Liver (tissue), 8 donors: ENCODE measurements at regions not wholly inside any gene's neighbourhood (a gene's known extent, or its start where the extent isn't known, plus 50 kb on each side); places are given as distances from the start of the nearest gene placed in this dataset.

ENCODE experiments used
- DNase-seq: peaks from one replicate; pipeline ENCODE4 v3.0.0-alpha.2; 2017; ENCODE audit warnings: low spot score
- H3K27ac ChIP-seq, 2 donors: one replicate each; pipeline ENCODE4 v1.7.0; 2013; ENCODE audit warnings: inconsistent platforms in 2 of 2, low read length in 2 of 2, control low read depth in 1 of 2, low read depth in 1 of 2, mild to moderate bottlenecking in 1 of 2
- H3K27me3 ChIP-seq, 4 donors: one replicate each; pipeline versions ENCODE4 v1.6.1 to v1.7.0; 2013; ENCODE audit warnings: low read length in 3 of 4, inconsistent platforms in 1 of 4, mild to moderate bottlenecking in 1 of 4, moderate library complexity in 1 of 4; ENCODE audit not compliant: control insufficient read depth in 4 of 4, insufficient read depth in 4 of 4
- H3K36me3 ChIP-seq, 4 donors: one replicate each; pipeline versions ENCODE4 v1.6.1 to v1.7.0; 2013; ENCODE audit warnings: low read length in 3 of 4, mild to moderate bottlenecking in 3 of 4, low read depth in 1 of 4, moderate library complexity in 1 of 4; ENCODE audit not compliant: control insufficient read depth in 4 of 4, insufficient read depth in 3 of 4
- H3K4me1 ChIP-seq, 4 donors: one replicate each; pipeline versions ENCODE4 v1.6.1 to v1.7.0; 2013; ENCODE audit warnings: low read length in 3 of 4, mild to moderate bottlenecking in 3 of 4, moderate library complexity in 1 of 4; ENCODE audit not compliant: control insufficient read depth in 4 of 4, insufficient read depth in 4 of 4
- H3K4me3 ChIP-seq, 3 donors: one replicate each; pipeline versions ENCODE4 v1.6.1 to v1.7.0; 2013; ENCODE audit warnings: low read length in 3 of 3, control low read depth in 1 of 3, low read depth in 1 of 3, mild to moderate bottlenecking in 1 of 3
- H3K9ac ChIP-seq, 2 donors: one replicate each; pipeline ENCODE4 v1.7.0; 2013; ENCODE audit warnings: low read length in 2 of 2, mild to moderate bottlenecking in 2 of 2, moderate library complexity in 2 of 2, control low read depth in 1 of 2, low read depth in 1 of 2
- H3K9me3 ChIP-seq, 4 donors: one replicate each; pipeline versions ENCODE4 v1.6.1 to v1.7.0; 2013; ENCODE audit warnings: low read length in 3 of 4; ENCODE audit not compliant: control insufficient read depth in 4 of 4
- EGR1 ChIP-seq, 2 donors: IDR thresholded peaks; 2 replicates each; pipeline ENCODE4 v1.6.1; 2016 to 2018; ENCODE audit warnings: antibody characterized with exemption in 2 of 2, low read depth in 2 of 2
- FOXA1 ChIP-seq: IDR thresholded peaks from 2 replicates; pipeline ENCODE4 v1.6.1; 2016; ENCODE audit warnings: antibody characterized with exemption
- FOXA2 ChIP-seq: IDR thresholded peaks from 2 replicates; pipeline ENCODE4 v1.6.1; 2016; ENCODE audit warnings: antibody characterized with exemption
- GABPA ChIP-seq, 2 donors: IDR thresholded peaks in 1 of 2; conservative IDR thresholded peaks in 1 of 2; 2 replicates each; pipeline ENCODE4 v1.6.1; 2016; ENCODE audit warnings: antibody characterized with exemption in 2 of 2, mild to moderate bottlenecking in 1 of 2, moderate library complexity in 1 of 2
- HNF4A ChIP-seq, 2 donors: conservative IDR thresholded peaks; 2 replicates each; pipeline ENCODE4 v1.6.1; 2016; ENCODE audit warnings: antibody characterized with exemption in 2 of 2, mild to moderate bottlenecking in 2 of 2
- HNF4G ChIP-seq: IDR thresholded peaks from 2 replicates; pipeline ENCODE4 v1.6.1; 2016; ENCODE audit warnings: antibody characterized with exemption
- JUND ChIP-seq, 2 donors: IDR thresholded peaks; 2 replicates each; pipeline ENCODE4 v1.6.1; 2016; ENCODE audit warnings: antibody characterized with exemption in 2 of 2
- NR2F2 ChIP-seq: IDR thresholded peaks from 2 replicates; pipeline ENCODE4 v1.6.1; 2016; ENCODE audit warnings: antibody characterized with exemption
- RAD21 ChIP-seq, 2 donors: IDR thresholded peaks; 2 replicates each; pipeline ENCODE4 v1.6.1; 2016; ENCODE audit warnings: antibody characterized with exemption in 2 of 2, mild to moderate bottlenecking in 2 of 2
- RXRA ChIP-seq, 2 donors: IDR thresholded peaks; 2 replicates each; pipeline ENCODE4 v1.6.1; 2017 to 2018; ENCODE audit warnings: antibody characterized with exemption in 2 of 2, mild to moderate bottlenecking in 1 of 2
- SP1 ChIP-seq: IDR thresholded peaks from 2 replicates; pipeline ENCODE4 v1.6.1; 2018; ENCODE audit warnings: antibody characterized with exemption, mild to moderate bottlenecking
- TAF1 ChIP-seq: conservative IDR thresholded peaks from 2 replicates; pipeline ENCODE4 v1.6.1; 2016; ENCODE audit warnings: antibody characterized with exemption, mild to moderate bottlenecking
- YY1 ChIP-seq: IDR thresholded peaks from 2 replicates; pipeline ENCODE4 v1.6.1; 2016; ENCODE audit warnings: antibody characterized with exemption, mild to moderate bottlenecking
- WGBS: extraction: QIAGEN DNeasy Blood & Tissue Kit; methylation state at CpG from one replicate; pipeline ENCODE4 v1.1.7; 2013; 5-methylcytosine and 5-hydroxymethylcytosine counted together
- TF ChIP-seq, protein P1 (sequence below): IDR thresholded peaks from 2 replicates; pipeline ENCODE4 v1.6.1; 2016; ENCODE audit warnings: antibody characterized with exemption, mild to moderate bottlenecking
- TF ChIP-seq, protein P2 (sequence below): IDR thresholded peaks from 2 replicates; pipeline ENCODE4 v1.6.1; 2016; ENCODE audit warnings: antibody characterized with exemption
- TF ChIP-seq, protein P3 (sequence below): IDR thresholded peaks from 2 replicates; pipeline ENCODE4 v1.6.1; 2016; ENCODE audit warnings: antibody characterized with exemption
- TF ChIP-seq, protein P4 (sequence below): fragments of 150-350 bp; IDR thresholded peaks from 2 replicates; pipeline ENCODE4 v1.5.1; 2017; ENCODE audit warnings: improper control_type of control experiment, low read depth, low read length; ENCODE audit not compliant: missing input control
- TF ChIP-seq, protein P5 (sequence below): IDR thresholded peaks from 2 replicates; pipeline ENCODE4 v1.6.1; 2016; ENCODE audit warnings: antibody characterized with exemption
- donor health status: healthy.
- donor health status: healthy.
- donor health status: healthy.
- donor health status: healthy.
- donor health status: healthy.

DNA sequence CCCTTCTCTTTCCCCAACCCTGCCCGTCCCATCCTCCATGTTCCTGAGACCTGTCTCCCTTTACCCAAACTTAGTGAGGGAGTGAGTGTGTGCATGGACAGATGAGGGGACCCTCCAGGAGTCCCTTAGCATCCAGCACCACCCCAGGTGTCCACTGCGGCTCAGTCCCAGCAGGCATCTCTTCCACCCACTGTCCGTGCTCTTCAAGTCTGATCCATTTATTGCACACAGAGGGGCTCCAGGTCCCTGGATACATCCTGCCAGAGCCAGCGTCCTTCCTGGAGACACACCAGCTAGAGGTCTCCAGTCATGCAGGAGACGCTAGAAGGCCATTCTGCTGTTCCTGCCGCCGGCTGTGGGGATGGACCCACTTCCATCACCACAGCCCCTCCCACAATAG is 239.2 kb downstream of the ADGRD1 start:
- Histone ChIP-seq H3K27ac (no peak overlapping the region), H3K4me1 (no peaks in the 10 kb centered on the region), H3K4me3 (no peak overlapping the region), H3K36me3 (no peaks in the 10 kb centered on the region), H3K9ac (no peak overlapping the region), H3K27me3 (no peaks in the 10 kb centered on the region), H3K9me3 (peaks cover 0 to 4% (median 0%) of the 10 kb centered on the region in 4 donors)
- 74% methylated on average over 7 of the region's 7 CpGs for WGBS
- TF ChIP-seq, protein P1, sequence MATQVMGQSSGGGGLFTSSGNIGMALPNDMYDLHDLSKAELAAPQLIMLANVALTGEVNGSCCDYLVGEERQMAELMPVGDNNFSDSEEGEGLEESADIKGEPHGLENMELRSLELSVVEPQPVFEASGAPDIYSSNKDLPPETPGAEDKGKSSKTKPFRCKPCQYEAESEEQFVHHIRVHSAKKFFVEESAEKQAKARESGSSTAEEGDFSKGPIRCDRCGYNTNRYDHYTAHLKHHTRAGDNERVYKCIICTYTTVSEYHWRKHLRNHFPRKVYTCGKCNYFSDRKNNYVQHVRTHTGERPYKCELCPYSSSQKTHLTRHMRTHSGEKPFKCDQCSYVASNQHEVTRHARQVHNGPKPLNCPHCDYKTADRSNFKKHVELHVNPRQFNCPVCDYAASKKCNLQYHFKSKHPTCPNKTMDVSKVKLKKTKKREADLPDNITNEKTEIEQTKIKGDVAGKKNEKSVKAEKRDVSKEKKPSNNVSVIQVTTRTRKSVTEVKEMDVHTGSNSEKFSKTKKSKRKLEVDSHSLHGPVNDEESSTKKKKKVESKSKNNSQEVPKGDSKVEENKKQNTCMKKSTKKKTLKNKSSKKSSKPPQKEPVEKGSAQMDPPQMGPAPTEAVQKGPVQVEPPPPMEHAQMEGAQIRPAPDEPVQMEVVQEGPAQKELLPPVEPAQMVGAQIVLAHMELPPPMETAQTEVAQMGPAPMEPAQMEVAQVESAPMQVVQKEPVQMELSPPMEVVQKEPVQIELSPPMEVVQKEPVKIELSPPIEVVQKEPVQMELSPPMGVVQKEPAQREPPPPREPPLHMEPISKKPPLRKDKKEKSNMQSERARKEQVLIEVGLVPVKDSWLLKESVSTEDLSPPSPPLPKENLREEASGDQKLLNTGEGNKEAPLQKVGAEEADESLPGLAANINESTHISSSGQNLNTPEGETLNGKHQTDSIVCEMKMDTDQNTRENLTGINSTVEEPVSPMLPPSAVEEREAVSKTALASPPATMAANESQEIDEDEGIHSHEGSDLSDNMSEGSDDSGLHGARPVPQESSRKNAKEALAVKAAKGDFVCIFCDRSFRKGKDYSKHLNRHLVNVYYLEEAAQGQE: no peak
- TF ChIP-seq RAD21 (IDR thresholded peaks at IDR 0.05): no peak
- TF ChIP-seq TAF1: no peak
- no peak for TF ChIP-seq SP1
- no peak for TF ChIP-seq JUND (IDR thresholded peaks at IDR 0.05)
- TF ChIP-seq, protein P2, sequence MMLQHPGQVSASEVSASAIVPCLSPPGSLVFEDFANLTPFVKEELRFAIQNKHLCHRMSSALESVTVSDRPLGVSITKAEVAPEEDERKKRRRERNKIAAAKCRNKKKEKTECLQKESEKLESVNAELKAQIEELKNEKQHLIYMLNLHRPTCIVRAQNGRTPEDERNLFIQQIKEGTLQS: no peak
- TF ChIP-seq, protein P3, sequence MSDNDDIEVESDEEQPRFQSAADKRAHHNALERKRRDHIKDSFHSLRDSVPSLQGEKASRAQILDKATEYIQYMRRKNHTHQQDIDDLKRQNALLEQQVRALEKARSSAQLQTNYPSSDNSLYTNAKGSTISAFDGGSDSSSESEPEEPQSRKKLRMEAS: no peak
- TF ChIP-seq FOXA2: no peak
- TF ChIP-seq, protein P4, sequence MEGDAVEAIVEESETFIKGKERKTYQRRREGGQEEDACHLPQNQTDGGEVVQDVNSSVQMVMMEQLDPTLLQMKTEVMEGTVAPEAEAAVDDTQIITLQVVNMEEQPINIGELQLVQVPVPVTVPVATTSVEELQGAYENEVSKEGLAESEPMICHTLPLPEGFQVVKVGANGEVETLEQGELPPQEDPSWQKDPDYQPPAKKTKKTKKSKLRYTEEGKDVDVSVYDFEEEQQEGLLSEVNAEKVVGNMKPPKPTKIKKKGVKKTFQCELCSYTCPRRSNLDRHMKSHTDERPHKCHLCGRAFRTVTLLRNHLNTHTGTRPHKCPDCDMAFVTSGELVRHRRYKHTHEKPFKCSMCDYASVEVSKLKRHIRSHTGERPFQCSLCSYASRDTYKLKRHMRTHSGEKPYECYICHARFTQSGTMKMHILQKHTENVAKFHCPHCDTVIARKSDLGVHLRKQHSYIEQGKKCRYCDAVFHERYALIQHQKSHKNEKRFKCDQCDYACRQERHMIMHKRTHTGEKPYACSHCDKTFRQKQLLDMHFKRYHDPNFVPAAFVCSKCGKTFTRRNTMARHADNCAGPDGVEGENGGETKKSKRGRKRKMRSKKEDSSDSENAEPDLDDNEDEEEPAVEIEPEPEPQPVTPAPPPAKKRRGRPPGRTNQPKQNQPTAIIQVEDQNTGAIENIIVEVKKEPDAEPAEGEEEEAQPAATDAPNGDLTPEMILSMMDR: no peak
- TF ChIP-seq HNF4G: no peak
- TF ChIP-seq RXRA (IDR thresholded peaks at IDR 0.05): no peak
- no peak for TF ChIP-seq EGR1 (IDR thresholded peaks at IDR 0.05; ENCODE audit: low read depth in 2 of 2)
- TF ChIP-seq HNF4A (conservative IDR thresholded peaks at IDR 0.05): no peak
- TF ChIP-seq NR2F2: no peak
- TF ChIP-seq FOXA1: no peak
- TF ChIP-seq, protein P5, sequence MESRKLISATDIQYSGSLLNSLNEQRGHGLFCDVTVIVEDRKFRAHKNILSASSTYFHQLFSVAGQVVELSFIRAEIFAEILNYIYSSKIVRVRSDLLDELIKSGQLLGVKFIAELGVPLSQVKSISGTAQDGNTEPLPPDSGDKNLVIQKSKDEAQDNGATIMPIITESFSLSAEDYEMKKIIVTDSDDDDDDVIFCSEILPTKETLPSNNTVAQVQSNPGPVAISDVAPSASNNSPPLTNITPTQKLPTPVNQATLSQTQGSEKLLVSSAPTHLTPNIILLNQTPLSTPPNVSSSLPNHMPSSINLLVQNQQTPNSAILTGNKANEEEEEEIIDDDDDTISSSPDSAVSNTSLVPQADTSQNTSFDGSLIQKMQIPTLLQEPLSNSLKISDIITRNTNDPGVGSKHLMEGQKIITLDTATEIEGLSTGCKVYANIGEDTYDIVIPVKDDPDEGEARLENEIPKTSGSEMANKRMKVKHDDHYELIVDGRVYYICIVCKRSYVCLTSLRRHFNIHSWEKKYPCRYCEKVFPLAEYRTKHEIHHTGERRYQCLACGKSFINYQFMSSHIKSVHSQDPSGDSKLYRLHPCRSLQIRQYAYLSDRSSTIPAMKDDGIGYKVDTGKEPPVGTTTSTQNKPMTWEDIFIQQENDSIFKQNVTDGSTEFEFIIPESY: no peak
- DNase-seq: no peak

DNA sequence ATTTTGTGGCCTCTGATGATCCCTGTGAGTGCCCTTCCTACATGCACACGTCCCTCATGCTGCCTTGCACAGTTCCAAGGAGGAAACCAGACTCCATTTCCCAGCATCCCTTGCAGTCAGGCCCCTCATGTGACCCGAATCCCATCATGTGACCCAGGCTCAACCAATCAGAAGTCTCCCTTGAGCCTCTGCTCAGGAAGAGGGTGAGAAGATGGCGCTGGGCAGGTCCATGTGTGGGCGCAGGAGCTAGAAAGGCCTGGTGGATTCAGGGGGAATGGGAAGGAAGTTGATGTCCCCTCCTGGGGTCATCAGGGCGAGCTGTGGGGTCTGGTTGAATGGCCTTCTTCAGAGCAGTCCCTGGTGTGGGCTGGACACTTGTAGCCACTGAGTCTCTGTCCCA is 240.5 kb downstream of the ADGRD1 start:
- H3K4me1 ChIP-seq: no peaks in the 10 kb centered on the region
- no peaks in the 10 kb centered on the region for H3K36me3 ChIP-seq
- no peak for DNase-seq
- peaks cover 0 to 3% (median 0%) of the 10 kb centered on the region in 4 donors for H3K27me3 ChIP-seq
- peaks cover 0 to 4% (median 1%) of the 10 kb centered on the region in 4 donors for H3K9me3 ChIP-seq
- no peak overlapping the region for H3K9ac ChIP-seq
- WGBS: 70% methylated on average over 5 of the region's 5 CpGs
- H3K4me3 ChIP-seq: no peak overlapping the region
- H3K27ac ChIP-seq: no peak overlapping the region
- TF ChIP-seq GABPA (IDR thresholded peaks at IDR 0.05 in 1 of 2, conservative IDR thresholded peaks at IDR 0.05 in 1 of 2) (no peak), RXRA (IDR thresholded peaks at IDR 0.05) (no peak), RAD21 (IDR thresholded peaks at IDR 0.05) (no peak), HNF4A (conservative IDR thresholded peaks at IDR 0.05) (no peak), YY1 (no peak), FOXA1 (no peak), HNF4G (no peak), NR2F2 (no peak), SP1 (no peak)
- TF ChIP-seq, protein P3: no peak
- TF ChIP-seq, protein P2: no peak
- TF ChIP-seq, protein P4: no peak
